ENCODE measurements at regions not wholly inside any gene's neighbourhood (a gene's known extent, or its start where the extent isn't known, plus 50 kb on each side); places are given as distances from the start of the nearest gene placed in this dataset.

DNA sequence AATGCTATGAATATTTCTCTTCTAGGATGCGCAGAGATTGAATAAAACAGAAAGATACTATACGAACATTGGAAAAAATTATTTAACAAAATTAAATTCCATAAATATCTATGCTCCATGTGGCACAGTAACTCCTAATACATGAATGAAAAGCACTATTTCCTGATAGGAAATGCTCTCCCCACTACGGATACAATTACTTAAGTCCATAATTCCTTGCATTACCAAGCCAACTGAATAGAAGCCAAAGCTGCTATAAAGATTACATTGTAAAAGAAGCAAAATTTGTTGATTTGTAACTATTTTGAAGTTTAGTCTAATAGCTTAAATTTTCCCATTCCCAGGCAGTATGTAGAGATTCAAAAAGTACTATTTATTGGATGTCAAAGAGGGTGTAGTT lies 61.8 kb upstream of the SNX2 start:
- Histone ChIP-seq H3K4me1 (no peaks in the 10 kb centered on the region), H3K36me3 (ENCODE audit: low read depth, missing control alignments) (no peaks in the 10 kb centered on the region), H3K4me3 (no peak overlapping the region), H3K27me3 (no peaks in the 10 kb centered on the region), H3K9me3 (no peaks in the 10 kb centered on the region), H3K27ac (no peak overlapping the region)
- TF ChIP-seq POLR2A (IDR thresholded peaks at IDR 0.05), result no peak
- TF ChIP-seq, protein P1, sequence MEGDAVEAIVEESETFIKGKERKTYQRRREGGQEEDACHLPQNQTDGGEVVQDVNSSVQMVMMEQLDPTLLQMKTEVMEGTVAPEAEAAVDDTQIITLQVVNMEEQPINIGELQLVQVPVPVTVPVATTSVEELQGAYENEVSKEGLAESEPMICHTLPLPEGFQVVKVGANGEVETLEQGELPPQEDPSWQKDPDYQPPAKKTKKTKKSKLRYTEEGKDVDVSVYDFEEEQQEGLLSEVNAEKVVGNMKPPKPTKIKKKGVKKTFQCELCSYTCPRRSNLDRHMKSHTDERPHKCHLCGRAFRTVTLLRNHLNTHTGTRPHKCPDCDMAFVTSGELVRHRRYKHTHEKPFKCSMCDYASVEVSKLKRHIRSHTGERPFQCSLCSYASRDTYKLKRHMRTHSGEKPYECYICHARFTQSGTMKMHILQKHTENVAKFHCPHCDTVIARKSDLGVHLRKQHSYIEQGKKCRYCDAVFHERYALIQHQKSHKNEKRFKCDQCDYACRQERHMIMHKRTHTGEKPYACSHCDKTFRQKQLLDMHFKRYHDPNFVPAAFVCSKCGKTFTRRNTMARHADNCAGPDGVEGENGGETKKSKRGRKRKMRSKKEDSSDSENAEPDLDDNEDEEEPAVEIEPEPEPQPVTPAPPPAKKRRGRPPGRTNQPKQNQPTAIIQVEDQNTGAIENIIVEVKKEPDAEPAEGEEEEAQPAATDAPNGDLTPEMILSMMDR (IDR thresholded peaks at IDR 0.05), result no peak
- DNase-seq, result no peak
- intact Hi-C loops (cut with DNase I; ENCODE audit: low total_unique reads), result no loop called here
- WGBS, 2 donors, result 53 to 66% methylated on average over 3 of the region's 3 CpGs

DNA sequence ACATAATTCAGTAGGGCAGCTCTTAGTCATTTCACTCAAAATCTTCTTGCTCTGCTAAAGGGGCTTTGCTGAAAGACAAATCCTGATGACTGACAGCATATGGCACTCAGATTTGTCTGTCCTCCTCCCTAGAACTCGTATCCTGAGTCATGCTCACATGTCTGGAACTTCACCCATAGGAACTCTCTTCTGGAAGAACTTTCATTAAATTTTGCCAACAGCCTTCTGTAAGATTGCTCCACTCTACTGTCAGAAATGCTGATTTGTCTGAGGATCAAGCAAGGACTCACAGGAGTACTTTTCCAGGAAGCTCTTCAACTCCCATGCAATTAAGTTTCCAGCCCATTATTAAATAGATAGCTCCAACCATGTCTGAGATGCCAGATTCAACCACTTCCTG lies 59.8 kb upstream of the SNX2 start:
- intact Hi-C loops (cut with DNase I; ENCODE audit: low total_unique reads), result no loop called here
- no peak for TF ChIP-seq POLR2A (IDR thresholded peaks at IDR 0.05)
- TF ChIP-seq, protein P1 (IDR thresholded peaks at IDR 0.05), result no peak
- Histone ChIP-seq H3K9me3 (no peaks in the 10 kb centered on the region), H3K27me3 (no peaks in the 10 kb centered on the region), H3K36me3 (ENCODE audit: low read depth, missing control alignments) (no peaks in the 10 kb centered on the region), H3K27ac (no peak overlapping the region), H3K4me3 (no peak overlapping the region), H3K4me1 (no peaks in the 10 kb centered on the region)
- WGBS, 2 donors, result 0 to 82% methylated on average over 1 of the region's 1 CpG
- DNase-seq, result no peak

DNA sequence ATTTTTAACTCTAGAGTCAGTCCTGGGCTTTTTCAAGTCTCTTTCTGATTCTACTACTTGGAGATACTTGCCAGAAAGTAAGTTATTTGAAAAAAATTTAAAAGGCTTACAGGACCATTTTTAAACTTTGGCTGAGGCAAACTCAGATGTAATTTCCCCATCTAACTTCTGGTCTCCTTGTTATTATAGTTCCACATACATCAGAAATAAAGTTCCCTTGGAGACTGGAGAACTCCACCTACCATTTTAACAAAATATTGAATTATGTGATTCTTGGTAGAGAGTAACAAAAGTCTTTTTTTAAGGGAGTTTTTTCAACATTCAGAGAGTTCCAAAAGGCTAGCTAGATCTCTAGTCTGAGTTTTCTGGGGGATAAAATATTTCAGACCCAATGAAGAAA lies 56.3 kb upstream of the SNX2 start:
- Histone ChIP-seq H3K4me1 (no peaks in the 10 kb centered on the region), H3K36me3 (ENCODE audit: low read depth, missing control alignments) (no peaks in the 10 kb centered on the region), H3K27me3 (no peaks in the 10 kb centered on the region), H3K4me3 (no peak overlapping the region), H3K27ac (no peak overlapping the region), H3K9me3 (no peaks in the 10 kb centered on the region)
- TF ChIP-seq, protein P1 (IDR thresholded peaks at IDR 0.05), result no peak
- DNase-seq, result no peak
- intact Hi-C loops (cut with DNase I; ENCODE audit: low total_unique reads), result no loop called here

DNA sequence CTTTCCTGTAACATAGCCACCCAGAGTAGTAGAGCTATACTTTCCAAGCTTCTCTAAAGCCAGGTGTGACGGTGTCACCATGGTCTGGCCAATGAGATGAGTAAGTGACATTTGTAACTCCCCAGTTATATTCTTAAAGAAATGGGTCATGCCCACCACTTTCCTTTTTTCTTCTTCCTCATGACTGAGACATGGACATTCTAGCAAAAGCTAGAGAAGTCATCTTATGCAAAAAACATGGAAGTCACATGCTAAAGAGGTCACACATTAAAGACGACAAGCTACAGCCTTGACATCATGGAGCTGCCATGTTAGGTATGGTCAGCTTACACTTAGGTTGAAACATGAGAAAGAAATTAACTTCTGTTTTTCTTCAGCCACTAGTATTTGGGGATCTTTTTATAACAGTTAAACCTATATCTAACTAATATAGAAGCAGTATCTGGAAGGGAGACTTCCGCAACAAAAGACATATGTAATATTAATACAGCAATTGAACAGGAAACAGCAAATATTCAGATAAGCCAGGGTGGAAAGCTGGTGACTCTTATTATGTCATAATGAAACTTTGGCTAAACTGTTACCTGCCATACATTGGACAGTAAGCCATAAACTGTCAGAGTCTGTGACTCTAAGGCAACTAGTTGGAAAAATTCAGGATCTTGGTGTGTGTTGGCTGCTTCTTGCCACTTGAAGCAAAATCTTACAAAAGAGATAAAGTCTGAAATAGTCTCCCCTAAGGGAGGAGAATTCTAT lies 54.7 kb upstream of the SNX2 start:
- no peak overlapping the region for H3K27ac ChIP-seq
- WGBS, 2 donors, result 91 to 97% methylated on average over 3 of the region's 3 CpGs
- TF ChIP-seq, protein P1 (IDR thresholded peaks at IDR 0.05), result no peak
- TF ChIP-seq POLR2A (IDR thresholded peaks at IDR 0.05), result no peak
- H3K4me1 ChIP-seq, result no peaks in the 10 kb centered on the region
- H3K36me3 ChIP-seq (ENCODE audit: low read depth, missing control alignments), result no peaks in the 10 kb centered on the region
- H3K9me3 ChIP-seq, result no peaks in the 10 kb centered on the region
- intact Hi-C loops (cut with DNase I; ENCODE audit: low total_unique reads), result no loop called here
- H3K4me3 ChIP-seq, result no peak overlapping the region
- DNase-seq, result no peak
- no peaks in the 10 kb centered on the region for H3K27me3 ChIP-seq

DNA sequence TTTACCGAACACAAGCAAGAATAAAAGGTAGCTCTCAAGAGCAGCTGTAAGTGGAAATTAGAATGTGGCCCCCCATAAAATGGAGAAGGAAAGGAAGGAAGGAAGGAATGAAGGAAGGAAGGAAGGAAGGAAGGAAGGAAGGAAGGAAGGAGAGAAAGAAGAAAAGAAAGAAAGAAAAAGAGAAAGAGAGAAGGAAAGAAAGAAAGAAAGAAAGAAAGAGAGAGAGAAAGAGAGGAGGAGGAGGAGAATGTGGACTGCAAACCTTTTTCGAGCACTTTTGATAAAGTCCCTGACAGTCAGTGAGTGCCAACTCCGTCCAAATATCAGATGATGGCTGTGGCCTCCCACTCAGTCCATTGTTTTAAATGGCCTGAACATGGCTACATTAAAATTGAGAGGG lies 53.8 kb upstream of the SNX2 start:
- H3K27me3 ChIP-seq, result no peaks in the 10 kb centered on the region
- no peak overlapping the region for H3K4me3 ChIP-seq
- DNase-seq, result peak; percentile 63
- no peaks in the 10 kb centered on the region for H3K9me3 ChIP-seq
- H3K27ac ChIP-seq, result no peak overlapping the region
- no peaks in the 10 kb centered on the region for H3K36me3 ChIP-seq (ENCODE audit: low read depth, missing control alignments)
- WGBS, 2 donors, result 54 to 75% methylated on average over 3 of the region's 3 CpGs
- intact Hi-C loops (cut with DNase I; ENCODE audit: low total_unique reads), result no loop called here
- TF ChIP-seq POLR2A (IDR thresholded peaks at IDR 0.05), result no peak
- TF ChIP-seq, protein P1 (IDR thresholded peaks at IDR 0.05), result no peak
- H3K4me1 ChIP-seq, result no peaks in the 10 kb centered on the region
